ENCODE measurements at regions not wholly inside any gene's neighbourhood (a gene's known extent, or its start where the extent isn't known, plus 50 kb on each side); places are given as distances from the start of the nearest gene placed in this dataset.
A peak's percentile ranks its signal among the peaks of the same experiment; 100 is the strongest.
"Not testable (repeated sequence)": the region's sequence is repeated elsewhere in the genome, so short reads cannot be mapped to it uniquely, and the experiment has no call there.

DNA sequence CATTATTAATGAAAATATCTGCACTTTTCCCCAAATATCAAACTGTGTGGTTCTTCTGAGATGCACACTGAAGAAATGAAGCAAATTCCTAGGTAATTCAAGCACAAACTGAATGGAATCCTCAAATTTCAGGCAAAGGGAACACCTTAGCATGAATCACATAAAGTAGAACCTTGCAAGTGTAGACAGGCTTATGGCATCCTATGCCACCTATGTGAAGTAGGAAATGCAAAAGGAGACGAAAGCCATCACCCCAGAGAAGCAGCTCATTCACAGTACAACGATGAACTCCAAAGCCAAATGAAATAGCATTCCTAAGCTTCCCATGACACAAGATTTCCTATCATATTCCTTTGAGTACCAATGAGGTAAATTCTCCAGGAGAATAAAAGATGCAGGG is 461.2 kb upstream of the RUNX1 start:
- H3K4me1 Mint-ChIP-seq = peaks cover 4 to 11% of the 10 kb centered on the region in 2 donors
- H3K36me3 Mint-ChIP-seq = no peaks in the 10 kb centered on the region
- H3K9me3 Mint-ChIP-seq = peaks cover 0 to 2% of the 10 kb centered on the region in 2 donors
- no peak overlapping the region for H3K27ac Mint-ChIP-seq
- DNase-seq (no peak), ATAC-seq (replicated peaks) (no peak)
- H3K27me3 Mint-ChIP-seq = peaks cover 10 to 17% of the 10 kb centered on the region in 2 donors
- H3K4me3 Mint-ChIP-seq = no peak overlapping the region

DNA sequence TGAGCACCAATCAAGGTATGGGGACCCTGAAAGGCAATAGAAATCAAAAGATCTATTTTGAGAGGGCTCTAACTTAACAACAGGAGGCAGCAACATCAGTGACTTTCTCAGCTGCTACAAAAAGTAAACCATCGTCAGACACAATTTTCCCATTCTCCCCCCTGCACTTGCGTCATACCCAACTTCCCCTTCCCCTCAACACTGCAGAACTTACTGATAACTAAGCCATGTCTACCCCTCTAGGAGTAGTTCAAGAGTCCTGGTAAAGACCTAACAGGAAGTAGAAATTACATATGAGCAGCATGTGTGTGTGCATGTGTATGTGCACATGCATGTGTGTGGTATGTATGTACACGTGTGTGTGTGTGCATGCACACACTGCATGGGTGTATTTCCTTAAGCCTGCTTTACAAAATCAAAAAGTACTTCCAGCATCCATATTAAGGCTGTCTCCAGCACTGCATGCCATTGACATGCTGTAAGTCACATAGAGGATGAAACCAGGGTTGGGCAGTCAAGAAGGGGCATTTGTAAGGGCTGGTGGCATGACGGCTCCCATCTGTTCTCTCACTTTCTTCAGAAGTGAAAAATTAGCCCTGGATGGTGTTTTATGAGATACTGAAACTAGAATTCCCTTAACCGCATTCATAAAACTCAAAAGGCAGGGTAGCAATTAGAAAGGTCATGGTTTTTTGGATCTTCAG is 460.1 kb upstream of the RUNX1 start:
- ATAC-seq (replicated peaks) = peak; percentile 31 to 55
- Mint-ChIP-seq H3K4me1 (peaks cover 6 to 14% of the 10 kb centered on the region in 2 donors), H3K4me3 (no peak overlapping the region), H3K27me3 (peaks cover 10 to 13% of the 10 kb centered on the region in 2 donors), H3K9me3 (peaks cover 0 to 2% of the 10 kb centered on the region in 2 donors), H3K27ac (no peak overlapping the region), H3K36me3 (no peaks in the 10 kb centered on the region)
- DNase-seq = no peak

DNA sequence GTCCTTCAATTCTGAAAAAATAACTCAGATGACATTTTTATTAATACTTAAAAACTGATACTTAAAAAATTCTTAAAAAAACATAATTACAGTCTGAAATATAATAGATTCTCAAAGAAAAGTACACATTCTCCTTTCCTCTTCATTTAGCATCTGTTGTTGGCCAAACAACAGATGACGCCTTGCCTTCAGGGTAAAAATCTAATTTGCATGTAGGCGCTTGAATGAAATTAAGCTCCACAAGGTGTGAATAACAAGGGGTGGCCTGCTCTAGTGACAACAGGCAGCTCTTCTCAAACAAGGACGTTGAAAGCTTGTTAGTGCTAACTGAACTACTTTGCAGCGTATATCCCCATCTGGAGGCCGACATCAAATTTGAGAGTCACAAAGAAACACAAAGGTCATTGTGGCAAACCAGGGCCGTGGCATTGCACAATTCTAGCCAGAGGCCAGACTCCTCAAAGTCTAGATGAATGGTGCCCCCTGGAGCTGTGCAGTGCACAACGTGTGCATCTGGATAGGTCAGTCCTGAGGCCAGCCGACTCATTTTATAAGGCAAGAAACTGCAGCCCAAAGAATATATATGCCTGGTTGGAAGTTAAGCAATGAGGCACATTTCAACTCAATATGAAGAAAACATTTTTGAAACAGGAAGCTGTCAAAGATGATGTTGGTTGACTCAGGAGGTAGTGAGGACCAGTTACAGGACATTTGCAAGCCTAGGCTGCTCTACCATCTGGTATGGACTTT is 459.2 kb upstream of the RUNX1 start:
- DNase-seq (no peak), ATAC-seq (replicated peaks) (peak; percentile 58 to 72)
- peaks cover 0 to 2% of the 10 kb centered on the region in 2 donors for H3K9me3 Mint-ChIP-seq
- H3K27ac Mint-ChIP-seq = no peak overlapping the region
- no peaks in the 10 kb centered on the region for H3K36me3 Mint-ChIP-seq
- no peak overlapping the region for H3K4me3 Mint-ChIP-seq
- H3K27me3 Mint-ChIP-seq = peaks cover 10 to 13% of the 10 kb centered on the region in 2 donors
- H3K4me1 Mint-ChIP-seq = peaks cover 11 to 22% of the 10 kb centered on the region in 2 donors

DNA sequence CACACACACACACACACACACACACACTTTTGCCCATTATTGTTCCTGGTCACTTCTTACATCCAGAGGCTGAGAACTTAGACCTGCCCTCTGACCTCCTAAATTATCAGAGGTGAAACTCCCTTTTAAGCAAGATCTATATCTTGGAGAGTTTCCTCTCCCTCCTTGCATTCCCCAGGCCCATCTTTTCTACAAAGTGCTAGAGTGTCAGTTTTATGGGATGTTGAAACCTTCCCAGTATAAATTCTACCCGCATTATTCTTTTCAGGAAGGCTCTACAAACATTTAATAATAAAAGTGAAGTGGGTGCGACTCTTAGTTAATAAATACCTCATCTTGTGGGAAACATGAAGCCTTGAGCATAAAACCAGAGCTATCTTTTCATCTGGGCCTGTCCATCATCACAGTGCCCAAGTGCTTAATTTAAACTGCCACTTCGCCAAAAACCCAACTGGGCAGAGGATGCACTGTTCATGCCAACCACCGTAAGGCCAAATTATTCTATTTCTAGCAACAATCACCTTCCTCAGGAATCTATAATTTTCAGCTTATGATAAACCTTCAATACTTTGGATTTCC is 458.2 kb upstream of the RUNX1 start:
- H3K27me3 Mint-ChIP-seq = peaks cover 10% of the 10 kb centered on the region in 2 donors
- H3K36me3 Mint-ChIP-seq = no peaks in the 10 kb centered on the region
- no peak overlapping the region for H3K4me3 Mint-ChIP-seq
- no peak for ATAC-seq (replicated peaks)
- no peaks in the 10 kb centered on the region for H3K9me3 Mint-ChIP-seq
- DNase-seq = no peak
- peaks cover 12 to 24% of the 10 kb centered on the region in 2 donors for H3K4me1 Mint-ChIP-seq
- H3K27ac Mint-ChIP-seq = no peak overlapping the region

DNA sequence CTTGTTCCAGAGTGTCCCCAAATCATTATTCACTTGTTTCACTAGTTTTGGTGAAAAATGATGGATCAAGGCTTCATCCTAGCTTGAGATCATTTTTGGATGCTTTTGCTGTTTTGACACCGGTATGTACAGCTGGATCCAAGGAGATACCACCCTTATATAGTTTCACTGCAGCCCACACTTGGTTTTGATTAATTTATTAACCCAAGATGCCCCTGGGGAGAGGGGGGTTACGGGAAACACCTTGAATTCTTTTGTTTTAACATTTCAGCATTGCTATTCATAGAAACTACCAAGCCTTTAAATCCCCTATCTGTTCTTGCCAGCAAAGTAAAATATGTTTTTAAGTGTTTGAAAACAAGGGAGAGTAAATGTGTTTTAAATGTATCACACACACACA is 457.7 kb upstream of the RUNX1 start:
- Mint-ChIP-seq H3K4me3 (no peak overlapping the region), H3K4me1 (peaks cover 12 to 24% of the 10 kb centered on the region in 2 donors), H3K27me3 (peaks cover 7% of the 10 kb centered on the region in 2 donors), H3K36me3 (no peaks in the 10 kb centered on the region), H3K27ac (no peak overlapping the region), H3K9me3 (no peaks in the 10 kb centered on the region)
- ATAC-seq (replicated peaks) (no peak), DNase-seq (no peak)

DNA sequence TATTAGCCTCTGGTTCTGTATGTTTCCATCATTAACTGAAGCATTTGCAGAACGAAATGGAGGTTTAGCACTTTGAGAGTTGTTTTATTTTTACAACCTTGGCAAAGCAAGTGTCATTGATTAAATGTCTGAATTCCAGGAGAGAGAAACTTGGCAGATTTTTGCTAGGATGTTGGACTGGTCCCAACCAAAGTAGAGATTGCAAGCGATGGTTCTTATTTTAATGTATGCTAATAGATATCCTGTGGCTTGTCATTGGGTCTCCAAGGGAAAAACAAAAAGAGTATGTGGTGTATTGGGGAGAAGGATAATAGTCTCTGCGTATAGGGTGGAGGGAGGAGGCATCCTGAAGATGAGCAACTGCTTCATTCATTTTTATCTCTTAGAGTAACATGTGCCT is 457.2 kb upstream of the RUNX1 start:
- ATAC-seq (replicated peaks) (no peak), DNase-seq (no peak)
- no peaks in the 10 kb centered on the region for H3K36me3 Mint-ChIP-seq
- no peak overlapping the region for H3K4me3 Mint-ChIP-seq
- H3K4me1 Mint-ChIP-seq = peaks cover 12 to 24% of the 10 kb centered on the region in 2 donors
- peaks cover 5 to 6% of the 10 kb centered on the region in 2 donors for H3K27me3 Mint-ChIP-seq
- H3K27ac Mint-ChIP-seq = no peak overlapping the region
- H3K9me3 Mint-ChIP-seq = no peaks in the 10 kb centered on the region

- ATAC-seq (replicated peaks) (no peak), DNase-seq (no peak)
- Mint-ChIP-seq H3K27me3 (peaks cover 11% of the 10 kb centered on the region in 2 donors), H3K9me3 (no peaks in the 10 kb centered on the region), H3K4me1 (peaks cover 12 to 24% of the 10 kb centered on the region in 2 donors), H3K4me3 (no peak overlapping the region), H3K36me3 (no peaks in the 10 kb centered on the region), H3K27ac (no peak overlapping the region)
Measured at GRCh38 chr21:35504951-35505466, 455.9 kb upstream of the RUNX1 start.

- Mint-ChIP-seq H3K27ac (no peak overlapping the region), H3K9me3 (no peaks in the 10 kb centered on the region)
- no peak for DNase-seq
Measured at GRCh38 chr21:35504277-35504676, 455.2 kb upstream of the RUNX1 start.

DNA sequence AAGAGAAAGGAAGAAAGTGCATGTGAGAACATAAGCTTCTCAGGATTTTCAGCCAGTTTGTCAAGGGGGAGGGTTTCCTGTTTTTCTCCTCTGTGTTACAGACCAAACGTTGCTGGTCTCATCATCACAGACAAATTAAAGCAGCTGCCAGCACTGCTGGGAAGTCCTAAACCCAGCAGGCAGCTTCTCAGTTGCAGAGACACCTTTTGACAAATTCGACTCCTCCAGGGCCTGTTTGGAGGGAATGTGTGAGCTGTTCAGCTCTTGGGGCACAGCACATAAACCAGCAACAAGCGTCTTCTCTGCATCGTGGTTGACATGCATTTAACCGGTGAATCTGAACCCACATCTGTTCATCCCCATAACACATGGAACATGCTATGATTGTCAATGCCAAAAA is 454.6 kb upstream of the RUNX1 start:
- no peak for ATAC-seq (replicated peaks)
- DNase-seq = no peak
- Mint-ChIP-seq H3K27ac (no peak overlapping the region), H3K4me3 (no peak overlapping the region), H3K4me1 (peaks cover 8 to 24% of the 10 kb centered on the region in 2 donors), H3K9me3 (no peaks in the 10 kb centered on the region), H3K36me3 (no peaks in the 10 kb centered on the region), H3K27me3 (peaks cover 5 to 11% of the 10 kb centered on the region in 2 donors)

More at GRCh38 chr21:35504277-35504676, 455.2 kb upstream of the RUNX1 start:
- no peak for ATAC-seq (replicated peaks)
- H3K36me3 Mint-ChIP-seq = no peaks in the 10 kb centered on the region
- H3K4me3 Mint-ChIP-seq = no peak overlapping the region
- H3K27me3 Mint-ChIP-seq = peaks cover 10 to 11% of the 10 kb centered on the region in 2 donors
- H3K4me1 Mint-ChIP-seq = peaks cover 12 to 24% of the 10 kb centered on the region in 2 donors

GRCh38 chr21:35502821-35503220 is 453.7 kb upstream of the RUNX1 start:
- Mint-ChIP-seq H3K27me3 (peaks cover 5 to 11% of the 10 kb centered on the region in 2 donors), H3K4me1 (peaks cover 8 to 24% of the 10 kb centered on the region in 2 donors), H3K27ac (no peak overlapping the region), H3K36me3 (no peaks in the 10 kb centered on the region), H3K9me3 (no peaks in the 10 kb centered on the region), H3K4me3 (no peak overlapping the region)
- DNase-seq = no peak
- no peak for ATAC-seq (replicated peaks)

GRCh38 chr21:35497522-35497921 is 448.4 kb upstream of the RUNX1 start:
- not testable (repeated sequence) for H3K36me3 Mint-ChIP-seq; ATAC-seq (replicated peaks); DNase-seq; H3K9me3 Mint-ChIP-seq; H3K4me1 Mint-ChIP-seq; H3K4me3 Mint-ChIP-seq; H3K27ac Mint-ChIP-seq
- H3K27me3 Mint-ChIP-seq = peaks cover 5 to 11% of the 10 kb centered on the region in 2 donors

- no peaks in the 10 kb centered on the region for H3K36me3 Mint-ChIP-seq
- H3K9me3 Mint-ChIP-seq = peaks cover 0 to 3% of the 10 kb centered on the region in 2 donors
- peaks cover 4 to 12% of the 10 kb centered on the region in 2 donors for H3K27me3 Mint-ChIP-seq
- DNase-seq (no peak), ATAC-seq (replicated peaks) (peak; percentile 38 to 44)
- no peak overlapping the region for H3K27ac Mint-ChIP-seq
- H3K4me3 Mint-ChIP-seq = no peak overlapping the region
- H3K4me1 Mint-ChIP-seq = peaks cover 0 to 8% of the 10 kb centered on the region in 2 donors
Measured at GRCh38 chr21:35491920-35492678, 443.0 kb upstream of the RUNX1 start.

DNA sequence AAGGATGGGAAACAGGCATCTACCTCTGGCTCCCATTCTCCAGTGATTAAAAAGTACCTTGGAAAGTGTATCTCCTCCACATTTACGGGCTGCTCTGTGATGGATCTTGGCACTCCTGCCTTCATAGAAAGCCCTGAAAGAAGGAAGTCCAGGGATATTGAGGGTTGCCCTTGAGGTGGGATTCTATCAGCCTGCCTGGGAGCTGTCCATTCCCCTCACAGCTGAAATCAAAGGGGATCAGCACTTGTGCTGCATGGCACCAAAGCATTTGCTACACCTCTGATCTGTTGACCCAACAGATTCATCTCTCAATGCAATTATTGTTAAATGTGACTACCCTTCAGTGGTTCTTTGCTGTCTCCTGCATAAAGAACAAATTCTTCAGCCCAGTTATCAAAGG is 442.0 kb upstream of the RUNX1 start:
- Mint-ChIP-seq H3K36me3 (no peaks in the 10 kb centered on the region), H3K27me3 (peaks cover 4 to 12% of the 10 kb centered on the region in 2 donors), H3K27ac (no peak overlapping the region), H3K4me1 (peaks cover 0 to 8% of the 10 kb centered on the region in 2 donors), H3K9me3 (peaks cover 0 to 3% of the 10 kb centered on the region in 2 donors), H3K4me3 (no peak overlapping the region)
- DNase-seq = no peak
- no peak for ATAC-seq (replicated peaks)

All from stimulated activated naive B cell treated with anti-CD40 and anti-IgM and Interleukin-4, amounts not matched to agents 10 μg/mL and 1 μg/mL and 100 μg/mL, for 72 hours (primary cell).